ENCODE measurements at regions not wholly inside any gene's neighbourhood (a gene's known extent, or its start where the extent isn't known, plus 50 kb on each side); places are given as distances from the start of the nearest gene placed in this dataset.
A peak's percentile ranks its signal among the peaks of the same experiment; 100 is the strongest.
"Not testable (repeated sequence)": the region's sequence is repeated elsewhere in the genome, so short reads cannot be mapped to it uniquely, and the experiment has no call there.

DNA sequence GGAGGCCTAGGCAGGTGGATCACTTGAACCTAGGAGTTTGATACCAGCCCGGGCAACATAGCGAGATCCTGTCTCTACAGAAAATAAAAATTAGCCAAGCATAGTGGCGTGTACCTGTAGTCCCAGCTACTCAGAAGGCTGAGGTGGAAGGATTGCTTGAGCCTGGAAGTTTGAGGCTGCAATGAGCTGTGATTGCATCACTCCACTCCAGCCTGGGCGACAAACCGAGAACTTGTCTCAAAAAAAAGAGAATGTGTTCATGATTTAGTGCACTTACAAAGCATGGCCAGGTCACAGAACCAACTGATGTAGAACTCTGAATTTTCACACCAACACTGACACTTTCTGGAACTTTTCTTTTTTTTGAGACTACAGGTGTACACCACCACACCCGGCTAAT, 182.7 kb downstream of the ZFP64 start:
- TF ChIP-seq POLR2A (IDR thresholded peaks at IDR 0.05): no peak
- TF ChIP-seq, protein P1, sequence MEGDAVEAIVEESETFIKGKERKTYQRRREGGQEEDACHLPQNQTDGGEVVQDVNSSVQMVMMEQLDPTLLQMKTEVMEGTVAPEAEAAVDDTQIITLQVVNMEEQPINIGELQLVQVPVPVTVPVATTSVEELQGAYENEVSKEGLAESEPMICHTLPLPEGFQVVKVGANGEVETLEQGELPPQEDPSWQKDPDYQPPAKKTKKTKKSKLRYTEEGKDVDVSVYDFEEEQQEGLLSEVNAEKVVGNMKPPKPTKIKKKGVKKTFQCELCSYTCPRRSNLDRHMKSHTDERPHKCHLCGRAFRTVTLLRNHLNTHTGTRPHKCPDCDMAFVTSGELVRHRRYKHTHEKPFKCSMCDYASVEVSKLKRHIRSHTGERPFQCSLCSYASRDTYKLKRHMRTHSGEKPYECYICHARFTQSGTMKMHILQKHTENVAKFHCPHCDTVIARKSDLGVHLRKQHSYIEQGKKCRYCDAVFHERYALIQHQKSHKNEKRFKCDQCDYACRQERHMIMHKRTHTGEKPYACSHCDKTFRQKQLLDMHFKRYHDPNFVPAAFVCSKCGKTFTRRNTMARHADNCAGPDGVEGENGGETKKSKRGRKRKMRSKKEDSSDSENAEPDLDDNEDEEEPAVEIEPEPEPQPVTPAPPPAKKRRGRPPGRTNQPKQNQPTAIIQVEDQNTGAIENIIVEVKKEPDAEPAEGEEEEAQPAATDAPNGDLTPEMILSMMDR (IDR thresholded peaks at IDR 0.05): no peak
- no peaks in the 10 kb centered on the region for H3K9me3 ChIP-seq
- no peak overlapping the region for H3K4me3 ChIP-seq
- DNase-seq (no peak), ATAC-seq (no peak)
- 91 to 93% methylated on average over 6 of the region's 6 CpGs for WGBS, 2 donors
- no peaks in the 10 kb centered on the region for H3K36me3 ChIP-seq (replicated peaks in 1 of 2; ENCODE audit: insufficient read depth in 1 of 2, low read depth in 2 of 2)
- H3K27ac ChIP-seq: no peak overlapping the region
- intact Hi-C loops (cut with DNase I): no loop called here
- H3K4me1 ChIP-seq: peaks cover 4% of the 10 kb centered on the region
- no peaks in the 10 kb centered on the region for H3K27me3 ChIP-seq

DNA sequence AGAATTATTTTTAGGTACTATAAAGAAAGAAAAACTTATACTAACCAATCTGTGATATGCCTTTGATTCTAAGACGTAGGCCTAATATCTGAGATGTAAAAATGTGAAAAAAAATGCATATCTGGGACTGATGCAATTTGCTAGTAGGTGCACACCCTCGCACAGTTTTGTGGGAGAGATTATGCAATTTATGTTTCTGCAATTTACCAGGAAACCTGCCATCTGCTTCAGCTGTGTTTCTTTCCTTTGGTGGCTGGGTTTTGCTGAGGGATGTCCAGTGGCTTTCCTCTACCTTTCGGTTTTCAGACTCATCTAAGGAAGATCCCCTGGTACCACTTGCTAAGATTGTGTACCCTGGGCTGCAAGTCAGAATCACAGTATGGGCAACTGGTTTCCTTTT, 186.9 kb downstream of the ZFP64 start:
- H3K4me1 ChIP-seq: peaks cover 4% of the 10 kb centered on the region
- DNase-seq (no peak), ATAC-seq (no peak)
- no peaks in the 10 kb centered on the region for H3K9me3 ChIP-seq
- no peaks in the 10 kb centered on the region for H3K36me3 ChIP-seq (replicated peaks in 1 of 2; ENCODE audit: insufficient read depth in 1 of 2, low read depth in 2 of 2)
- H3K4me3 ChIP-seq: no peak overlapping the region
- TF ChIP-seq, protein P1 (IDR thresholded peaks at IDR 0.05): no peak
- no peak for TF ChIP-seq POLR2A (IDR thresholded peaks at IDR 0.05)
- H3K27me3 ChIP-seq: no peaks in the 10 kb centered on the region
- no peak overlapping the region for H3K27ac ChIP-seq
- intact Hi-C loops (cut with DNase I): no loop called here
- WGBS, 2 donors: 49 to 64% methylated on average over 3 of the region's 3 CpGs

DNA sequence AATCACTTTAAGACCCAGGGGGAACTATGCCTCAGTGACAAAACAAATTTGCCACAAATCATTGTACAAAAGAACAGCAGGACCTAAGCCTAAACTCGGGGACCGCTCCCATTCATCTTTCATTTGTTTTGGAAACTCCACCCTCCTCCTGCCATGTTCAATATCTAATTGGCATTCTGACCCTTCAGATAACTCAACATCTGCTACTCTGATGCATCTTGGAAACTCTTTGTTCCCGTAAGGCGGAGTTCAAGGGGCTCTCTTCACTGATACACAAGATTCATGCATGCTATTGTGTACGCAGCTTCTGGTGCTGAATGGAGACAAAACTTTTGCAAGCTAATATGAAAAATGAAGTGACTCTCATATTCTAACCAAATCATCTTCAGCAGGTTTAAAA, 187.6 kb downstream of the ZFP64 start:
- DNase-seq (no peak), ATAC-seq (no peak)
- Histone ChIP-seq H3K27ac (peak overlapping the region in 1 of 4 donors; percentile 32), H3K36me3 (replicated peaks in 1 of 2; ENCODE audit: insufficient read depth in 1 of 2, low read depth in 2 of 2) (no peaks in the 10 kb centered on the region), H3K4me3 (no peak overlapping the region), H3K9me3 (no peaks in the 10 kb centered on the region), H3K4me1 (peaks cover 4% of the 10 kb centered on the region), H3K27me3 (no peaks in the 10 kb centered on the region)
- intact Hi-C loops (cut with DNase I): no loop called here
- 74 to 78% methylated on average over 5 of the region's 5 CpGs for WGBS, 2 donors
- no peak for TF ChIP-seq POLR2A (IDR thresholded peaks at IDR 0.05)
- TF ChIP-seq, protein P1 (IDR thresholded peaks at IDR 0.05): no peak

DNA sequence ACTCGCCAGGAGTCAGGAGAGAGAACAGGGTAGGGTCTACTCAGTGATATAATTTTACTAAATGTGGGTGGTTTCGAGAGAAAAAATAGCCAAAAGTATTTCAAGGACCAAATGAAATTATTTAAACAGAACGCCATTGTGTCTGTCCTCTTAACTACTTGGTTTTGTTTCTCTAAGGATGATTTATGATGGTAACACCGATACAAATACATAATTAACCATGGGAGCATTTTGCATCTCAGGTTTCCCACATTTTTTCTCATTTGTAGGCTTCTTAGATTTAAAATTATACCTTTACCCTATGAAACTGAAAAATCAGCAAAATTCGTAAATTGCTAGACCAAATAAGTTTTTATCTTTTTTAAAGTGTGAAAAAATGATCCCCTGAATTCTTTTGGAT, 188.2 kb downstream of the ZFP64 start:
- Histone ChIP-seq H3K36me3 (replicated peaks in 1 of 2; ENCODE audit: insufficient read depth in 1 of 2, low read depth in 2 of 2) (no peaks in the 10 kb centered on the region), H3K27me3 (no peaks in the 10 kb centered on the region), H3K4me3 (no peak overlapping the region), H3K4me1 (peaks cover 4% of the 10 kb centered on the region), H3K27ac (peak overlapping the region in 1 of 4 donors; percentile 41), H3K9me3 (no peaks in the 10 kb centered on the region)
- no peak for TF ChIP-seq POLR2A (IDR thresholded peaks at IDR 0.05)
- TF ChIP-seq, protein P1 (IDR thresholded peaks at IDR 0.05): no peak
- intact Hi-C loops (cut with DNase I): no loop called here
- DNase-seq: no peak
- 38 to 41% methylated on average over 5 of the region's 5 CpGs for WGBS, 2 donors
- no peak for ATAC-seq

DNA sequence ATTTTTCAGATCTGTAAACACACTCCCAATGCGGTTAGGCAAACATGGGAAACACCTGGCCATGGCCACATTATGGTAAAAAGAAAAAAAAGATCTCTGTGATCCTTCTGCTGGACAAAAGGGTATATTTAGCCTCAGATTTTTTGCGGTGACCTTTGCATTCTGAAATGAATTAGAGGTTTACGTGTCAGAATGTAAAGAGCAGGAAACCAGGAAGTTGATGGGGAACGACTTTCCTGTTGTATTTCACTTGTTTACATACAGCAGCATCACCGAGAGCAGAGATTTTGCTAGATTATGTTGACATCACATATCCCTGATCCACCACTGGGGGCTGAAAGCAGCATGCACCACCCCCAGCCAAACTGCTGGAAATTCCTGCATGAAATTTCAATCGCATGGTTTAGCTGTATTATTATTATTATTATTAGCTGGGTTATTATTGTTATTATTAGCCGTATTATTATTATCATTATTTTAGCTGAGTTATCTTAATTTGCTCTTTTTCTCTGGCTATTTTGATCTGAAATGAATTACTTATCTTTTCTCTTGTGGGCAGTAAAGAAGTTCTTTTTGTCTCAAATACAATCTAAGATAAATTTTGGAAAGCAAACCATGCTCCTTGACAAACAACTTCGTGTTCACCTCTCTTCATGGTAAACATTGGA, 189.4 kb downstream of the ZFP64 start:
- WGBS, 2 donors: 22 to 30% methylated on average over 8 of the region's 8 CpGs
- DNase-seq (no peak), ATAC-seq (no peak)
- Histone ChIP-seq H3K4me3 (no peak overlapping the region), H3K4me1 (peaks cover 4% of the 10 kb centered on the region), H3K27me3 (no peaks in the 10 kb centered on the region), H3K27ac (no peak overlapping the region), H3K36me3 (replicated peaks in 1 of 2; ENCODE audit: insufficient read depth in 1 of 2, low read depth in 2 of 2) (no peaks in the 10 kb centered on the region), H3K9me3 (no peaks in the 10 kb centered on the region)
- TF ChIP-seq, protein P1 (IDR thresholded peaks at IDR 0.05): no peak
- no peak for TF ChIP-seq POLR2A (IDR thresholded peaks at IDR 0.05)
- intact Hi-C loops (cut with DNase I): no loop called here

DNA sequence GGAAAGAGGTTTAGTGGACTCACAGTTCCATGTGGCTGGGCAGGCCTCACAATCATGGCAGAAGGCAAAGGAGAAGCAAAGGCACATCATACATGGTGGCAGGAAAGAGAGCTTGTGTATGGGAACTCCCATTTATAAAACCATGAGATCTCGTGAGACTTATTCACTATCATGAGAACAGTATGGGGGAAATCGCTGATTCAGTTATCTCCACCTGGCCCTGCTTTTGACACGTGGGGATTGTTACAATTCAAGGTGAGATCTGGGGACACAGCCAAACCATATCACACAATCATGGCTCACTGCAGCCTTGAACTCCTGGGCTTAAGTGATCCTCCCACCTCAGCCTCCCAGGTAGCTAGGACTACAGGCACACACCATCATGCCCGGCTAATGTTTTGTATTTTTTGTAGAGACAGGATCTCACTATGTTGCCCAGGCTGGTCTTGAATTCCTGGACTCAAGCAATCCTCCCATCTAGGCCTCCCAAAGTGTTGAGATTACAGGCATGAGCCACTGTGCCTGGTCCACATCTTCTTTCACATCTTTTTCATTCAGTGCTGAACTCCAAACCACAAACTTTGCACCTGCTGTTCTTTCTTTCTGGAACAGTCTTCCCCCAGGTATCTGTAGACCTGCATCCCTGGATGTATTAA, 194.2 kb downstream of the ZFP64 start:
- H3K36me3 ChIP-seq (replicated peaks in 1 of 2; ENCODE audit: insufficient read depth in 1 of 2, low read depth in 2 of 2); DNase-seq; H3K4me1 ChIP-seq; H3K4me3 ChIP-seq; H3K27ac ChIP-seq; H3K27me3 ChIP-seq; ATAC-seq; H3K9me3 ChIP-seq; intact Hi-C loops (cut with DNase I): not testable (repeated sequence)
- 56 to 61% methylated on average over 4 of the region's 4 CpGs for WGBS, 2 donors

Data from body of pancreas (tissue), 4 donors.